CD1c-positive myeloid dendritic cell (primary cell): ENCODE measurements at regions not wholly inside any gene's neighbourhood (a gene's known extent, or its start where the extent isn't known, plus 50 kb on each side); places are given as distances from the start of the nearest gene placed in this dataset.
"Not testable (repeated sequence)": the region's sequence is repeated elsewhere in the genome, so short reads cannot be mapped to it uniquely, and the experiment has no call there.

Source experiments
- DNase-seq: peaks from one replicate; pipeline ENCODE4 v3.0.0-alpha.2; 2016; ENCODE audit errors: extremely low spot score

- not testable (repeated sequence) for DNase-seq
Observed at GRCh38 chrX:74358013-74358412, 54.0 kb downstream of the ZCCHC13 start.

- DNase-seq, result no peak
Observed at GRCh38 chrX:74363914-74364313, 57.4 kb upstream of the SLC16A2 start.

- DNase-seq, result no peak
Observed at GRCh38 chrX:74369666-74370065, 51.6 kb upstream of the SLC16A2 start.

GRCh38 chrX:74370487-74370886 lies 50.8 kb upstream of the SLC16A2 start:
- DNase-seq, result peak; percentile 39

- no peak for DNase-seq
Observed at GRCh38 chrX:74371425-74372222, 49.7 kb upstream of the SLC16A2 start.
